ENCODE measurements at regions not wholly inside any gene's neighbourhood (a gene's known extent, or its start where the extent isn't known, plus 50 kb on each side); places are given as distances from the start of the nearest gene placed in this dataset.
A peak's percentile ranks its signal among the peaks of the same experiment; 100 is the strongest.
"Not testable (repeated sequence)": the region's sequence is repeated elsewhere in the genome, so short reads cannot be mapped to it uniquely, and the experiment has no call there.

DNA sequence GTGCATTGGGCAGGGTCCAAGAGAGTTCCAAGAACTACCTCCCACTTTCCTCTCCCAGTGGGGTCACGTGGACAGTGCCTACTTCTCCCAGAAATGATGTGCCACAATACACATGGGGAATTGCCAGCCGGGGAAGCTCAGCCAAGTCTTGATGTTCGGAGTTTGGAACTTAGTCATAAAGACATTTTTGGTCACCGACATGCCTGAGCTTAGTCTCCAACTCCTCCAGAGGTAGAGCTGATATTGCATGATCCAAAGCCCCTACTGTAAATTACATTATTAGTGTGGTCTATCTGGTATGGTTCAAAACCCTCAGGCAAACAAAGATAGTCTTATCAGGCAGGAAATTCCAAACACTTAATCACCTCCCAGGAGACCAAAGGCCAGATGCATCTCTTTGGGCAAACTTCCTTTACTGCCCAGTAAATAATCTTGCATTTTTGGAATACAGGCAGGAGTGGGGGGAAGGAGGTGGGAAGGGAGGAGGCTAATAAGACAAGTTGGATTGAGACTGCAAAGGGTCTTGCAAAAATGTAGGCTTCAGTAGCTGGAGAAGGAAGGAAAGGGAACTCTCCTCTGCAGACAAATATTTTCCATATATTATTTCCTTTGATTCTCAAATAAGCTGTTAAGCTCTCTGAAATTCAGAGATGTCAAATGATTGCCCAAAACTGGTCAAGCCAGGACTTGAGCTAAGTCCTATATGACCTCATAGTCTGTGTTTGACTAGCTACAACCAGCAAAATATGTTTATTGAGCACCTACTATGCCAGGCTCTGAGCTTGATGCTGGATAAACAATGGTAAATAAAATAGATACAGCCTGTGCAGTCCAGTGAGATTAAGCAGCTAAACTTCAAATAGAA is 99.4 kb downstream of the DRD1 start:
- DNase-seq: no peak

DNA sequence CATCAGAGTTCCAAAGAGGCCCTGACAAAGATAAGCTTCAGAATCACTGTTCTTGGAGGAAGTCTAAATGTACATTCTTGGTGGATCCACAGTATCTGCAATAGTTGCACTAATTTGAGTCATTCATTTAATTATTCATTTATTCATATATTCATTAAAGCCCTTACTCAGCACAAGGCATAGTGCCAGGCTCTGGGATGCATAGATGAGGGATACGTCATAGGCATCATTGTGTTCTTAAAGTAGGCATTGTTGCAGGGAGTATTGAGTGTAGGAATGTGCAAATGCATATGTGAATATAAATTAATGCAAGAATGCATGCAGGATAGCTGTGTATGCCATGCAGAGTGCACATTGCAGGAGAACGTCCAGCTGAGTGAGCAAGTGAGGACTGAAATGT is 100.7 kb downstream of the DRD1 start:
- DNase-seq: no peak

DNA sequence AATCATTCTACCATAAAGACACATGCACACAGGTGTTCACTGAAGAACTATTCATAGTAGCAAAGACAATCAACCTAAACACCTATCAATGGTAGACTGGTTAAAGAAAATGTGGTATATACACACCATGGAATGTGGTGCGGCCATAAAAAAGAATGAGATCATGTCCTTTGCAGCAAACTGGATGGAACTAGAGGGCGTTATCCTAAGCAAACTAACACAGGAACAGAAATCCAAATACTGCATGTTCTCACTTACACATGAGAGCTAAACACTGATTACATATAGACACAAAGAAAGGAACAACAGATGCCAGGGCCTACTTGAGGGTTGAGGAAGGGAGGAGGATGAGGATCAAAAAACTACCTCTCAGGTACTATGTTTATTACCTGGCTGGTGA is 103.8 kb downstream of the DRD1 start:
- DNase-seq: no peak

DNA sequence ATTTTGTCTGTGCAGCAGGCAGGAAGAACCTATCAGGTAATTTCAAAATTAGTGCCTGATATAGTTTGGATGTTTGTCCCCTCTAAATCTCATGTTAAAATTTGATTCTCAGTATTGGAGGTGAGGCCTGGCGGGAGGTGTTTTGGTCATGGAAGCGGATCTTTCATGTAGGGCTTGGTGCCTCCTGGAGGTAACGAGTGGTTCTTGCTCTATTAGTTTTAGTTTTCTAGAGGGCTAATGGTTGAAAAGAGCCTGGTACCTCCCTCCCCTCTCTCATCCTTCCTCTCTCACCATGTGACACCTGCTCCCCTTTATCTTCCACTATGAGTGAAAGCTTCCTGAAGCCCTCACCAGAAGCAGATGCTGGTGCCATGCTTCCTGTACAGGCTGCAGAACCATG is 106.3 kb downstream of the DRD1 start:
- DNase-seq: no peak

DNA sequence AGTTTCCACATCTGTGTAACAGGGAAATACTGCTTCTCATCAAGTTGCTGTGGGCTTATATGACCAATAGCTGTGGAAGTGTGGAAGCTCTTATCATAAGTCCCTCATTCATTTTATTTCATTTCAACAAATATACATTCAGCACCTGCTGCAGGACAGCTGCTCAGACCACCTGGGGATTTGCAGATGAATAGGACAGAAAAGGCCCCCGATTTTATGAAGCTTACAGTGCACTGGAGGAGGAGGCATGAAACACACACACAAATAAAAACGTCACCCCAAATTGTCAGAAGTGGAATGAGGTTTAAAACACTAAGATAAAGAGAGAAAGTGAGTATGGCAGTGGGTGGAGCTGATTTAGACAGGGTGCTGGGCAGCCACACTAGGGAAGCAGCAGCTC is 107.2 kb downstream of the DRD1 start:
- DNase-seq: no peak

DNA sequence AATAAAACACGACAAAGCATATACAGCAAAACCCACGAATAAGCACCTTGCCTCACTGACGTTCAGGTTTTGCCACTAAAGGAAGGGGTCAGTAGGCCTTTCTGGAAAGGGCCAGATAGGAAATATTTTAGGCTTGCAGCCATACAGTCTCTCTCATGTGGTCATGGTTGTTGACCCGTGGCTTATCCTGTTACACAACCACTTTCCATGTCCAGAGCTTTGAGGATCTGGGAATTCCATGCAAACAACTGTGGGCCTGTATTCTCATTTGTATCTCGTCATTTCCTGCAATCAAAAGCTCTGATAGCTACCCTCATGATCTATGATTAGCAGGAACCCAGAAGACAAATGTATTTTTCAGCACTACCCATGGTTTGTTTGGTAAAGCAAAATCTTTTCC is 108.3 kb downstream of the DRD1 start:
- DNase-seq: no peak

DNA sequence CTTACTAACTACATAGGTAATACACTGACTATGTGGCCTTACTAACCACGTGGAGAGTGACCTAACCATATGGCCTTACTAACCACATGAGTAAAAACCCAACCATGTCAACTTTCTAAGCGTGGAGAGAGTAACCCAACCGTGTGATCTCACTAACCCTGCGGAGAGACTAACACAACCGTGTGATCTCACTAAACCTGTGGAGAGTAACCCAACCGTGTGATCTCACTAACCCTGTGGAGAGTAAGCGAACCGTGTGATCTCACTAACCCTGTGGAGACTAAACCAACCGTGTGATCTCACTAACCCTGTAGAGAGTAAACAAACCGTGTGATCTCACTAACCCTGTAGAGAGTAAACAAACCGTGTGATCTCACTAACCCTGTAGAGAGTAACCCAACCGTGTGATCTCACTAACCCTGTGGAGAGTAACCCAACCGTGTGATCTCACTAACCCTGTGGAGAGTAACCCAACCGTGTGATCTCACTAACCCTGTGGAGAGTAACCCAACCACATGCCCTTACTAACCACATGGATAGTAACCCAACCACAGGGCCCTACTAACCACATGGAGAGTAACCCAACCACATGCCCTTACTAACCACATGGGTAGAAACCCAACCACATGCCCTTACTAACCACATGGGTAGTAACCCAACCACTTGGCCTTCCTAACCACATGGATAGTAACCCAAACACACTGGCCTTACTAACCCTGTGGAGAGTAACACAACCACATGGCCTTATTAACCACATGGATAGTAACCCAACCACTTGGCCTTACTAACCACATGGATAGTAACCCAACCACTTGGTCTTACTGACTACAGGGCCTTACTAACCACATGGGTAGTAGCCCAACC is 112.6 kb downstream of the DRD1 start:
- not testable (repeated sequence) for DNase-seq

DNA sequence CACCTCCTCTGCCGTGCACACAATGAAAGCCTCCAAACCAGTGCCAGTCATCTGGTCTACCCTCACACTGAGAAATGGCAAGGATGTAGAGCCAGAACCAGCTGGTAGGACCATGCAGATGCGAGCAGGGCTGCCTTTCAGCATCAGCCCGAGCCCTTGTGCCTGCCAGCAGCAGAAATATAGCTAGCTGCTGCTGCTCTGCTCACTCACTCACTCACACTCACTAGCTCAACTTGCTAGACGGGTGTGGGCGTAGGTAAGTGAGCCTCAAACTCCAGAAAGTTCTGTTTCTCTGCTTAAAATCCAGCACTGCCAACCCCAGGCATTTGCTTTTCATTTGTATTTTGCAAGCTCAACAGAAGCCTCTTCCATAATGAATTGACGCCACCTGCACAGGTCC is 114.0 kb downstream of the DRD1 start:
- DNase-seq: no peak

DNA sequence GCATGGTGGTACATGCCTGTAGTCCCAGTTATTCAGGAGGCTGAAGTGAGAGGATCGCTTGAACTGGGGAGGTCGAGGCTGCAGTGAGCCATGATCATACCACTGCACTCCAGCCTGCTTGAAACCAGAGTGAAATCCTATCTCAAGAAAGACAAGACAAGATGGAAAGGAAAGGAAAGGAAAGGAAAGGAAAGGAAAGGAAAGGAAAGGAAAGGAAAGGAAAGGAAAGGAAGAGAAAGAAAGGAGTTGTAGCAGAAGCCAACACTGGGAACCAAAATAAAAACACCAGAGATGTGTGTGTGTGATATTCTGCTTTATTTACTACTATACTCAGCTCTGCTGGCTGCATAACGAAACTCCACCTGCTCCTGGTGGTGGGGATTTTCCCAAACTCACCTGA is 115.3 kb downstream of the DRD1 start:
- no peak for DNase-seq

DNA sequence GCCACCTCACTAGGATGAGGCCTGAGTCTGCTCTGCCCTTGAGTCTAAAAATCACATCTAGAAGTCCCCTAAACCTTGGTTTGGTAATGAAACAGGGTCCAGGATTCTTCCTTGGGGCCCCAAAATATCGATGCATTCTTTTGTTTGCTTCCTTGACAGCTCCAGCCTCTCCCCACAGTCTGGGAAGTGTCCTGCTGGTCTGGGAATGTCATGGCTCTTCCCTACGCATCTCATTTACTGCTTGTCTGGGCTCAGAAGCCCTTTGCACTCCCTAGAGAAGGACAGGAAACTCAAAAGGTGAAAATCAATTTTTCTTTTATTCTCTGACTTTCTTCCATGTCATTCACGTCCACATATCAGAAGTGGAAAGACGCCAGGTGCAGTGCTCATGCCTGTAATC is 115.8 kb downstream of the DRD1 start:
- DNase-seq: no peak

DNA sequence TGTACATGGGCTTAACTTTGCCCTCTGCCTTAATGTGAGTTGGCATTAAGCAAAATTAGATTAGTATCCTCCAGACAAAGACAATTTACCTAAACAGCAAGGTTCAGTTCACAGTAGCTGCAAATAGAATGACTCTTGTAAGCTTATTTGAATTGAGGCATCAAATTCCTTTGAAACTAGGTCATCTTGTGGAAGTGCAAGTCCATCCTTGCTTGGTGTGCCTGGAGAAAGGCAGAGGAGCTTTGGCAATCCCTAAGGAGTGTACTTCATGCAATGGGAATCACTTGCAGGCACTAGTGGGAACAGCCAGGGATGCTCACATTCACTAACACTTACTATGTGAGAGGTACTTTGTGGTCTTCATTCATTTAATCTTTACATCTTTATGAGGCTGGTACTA is 118.3 kb downstream of the DRD1 start:
- DNase-seq: no peak

DNA sequence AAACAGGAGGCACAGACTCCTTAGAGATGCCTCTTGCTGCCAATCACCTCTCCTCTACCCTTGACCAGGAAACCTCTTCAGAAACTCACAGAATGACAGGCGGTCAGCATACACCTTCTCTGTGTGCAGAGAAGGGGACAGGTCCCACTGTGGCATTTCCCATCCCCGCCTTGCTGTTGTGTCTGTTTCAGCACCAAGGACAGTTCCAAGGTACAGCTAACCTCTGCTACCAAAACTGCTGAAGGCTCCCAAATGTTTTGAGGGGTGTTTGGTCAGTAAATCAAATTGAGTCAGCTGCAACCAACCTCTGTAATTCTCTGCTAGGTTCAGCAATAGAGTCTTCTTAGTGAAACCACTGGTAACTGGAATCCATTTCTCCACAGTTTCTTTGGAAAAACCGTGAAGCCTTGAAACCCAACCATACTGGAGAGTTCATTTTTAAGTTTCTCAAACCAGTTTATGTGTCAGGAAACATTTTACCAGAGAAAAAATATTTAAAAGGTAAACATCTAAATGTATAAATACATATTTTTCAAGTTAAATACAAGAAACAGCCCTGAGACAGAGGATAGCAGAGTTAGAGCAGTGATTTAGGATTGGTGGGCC is 122.0 kb downstream of the DRD1 start:
- DNase-seq: no peak

DNA sequence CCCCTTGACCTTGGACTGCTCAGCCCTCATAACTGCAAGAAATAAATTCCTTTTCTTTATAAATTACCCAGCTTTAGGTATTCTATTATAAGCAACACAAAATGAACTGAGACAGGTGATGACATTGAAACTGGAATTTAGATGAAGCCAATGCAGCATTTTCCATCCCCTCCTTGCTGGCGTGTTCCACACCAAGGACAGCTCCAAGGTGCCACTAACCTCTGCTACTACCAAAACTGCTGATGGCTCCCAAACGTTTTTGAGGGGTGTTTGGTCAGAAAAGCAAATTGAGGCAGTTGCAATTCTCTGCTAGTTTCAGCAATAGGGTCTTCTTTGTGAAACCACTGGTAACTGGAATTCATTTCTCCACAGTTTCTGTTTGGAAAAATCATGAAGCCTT is 124.8 kb downstream of the DRD1 start:
- no peak for DNase-seq

DNA sequence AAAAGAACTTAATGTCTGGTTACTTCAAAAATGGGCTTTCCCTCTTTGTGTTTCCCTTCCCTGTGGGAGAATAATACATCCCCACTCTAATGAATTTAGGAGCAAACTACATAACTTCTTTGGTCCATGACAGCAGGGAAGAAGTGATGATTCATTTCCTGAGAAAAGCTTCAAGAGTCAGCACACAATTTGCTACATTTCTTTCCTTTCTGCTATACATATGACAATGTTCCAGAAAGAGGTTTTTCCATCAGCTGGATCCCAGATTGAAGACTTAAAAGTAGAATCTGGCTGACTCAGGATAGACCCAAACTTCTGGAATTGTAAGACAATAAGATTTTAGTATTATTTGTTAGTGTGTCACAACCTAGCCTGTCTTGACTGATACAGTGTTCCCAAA is 126.1 kb downstream of the DRD1 start:
- no peak for DNase-seq

DNA sequence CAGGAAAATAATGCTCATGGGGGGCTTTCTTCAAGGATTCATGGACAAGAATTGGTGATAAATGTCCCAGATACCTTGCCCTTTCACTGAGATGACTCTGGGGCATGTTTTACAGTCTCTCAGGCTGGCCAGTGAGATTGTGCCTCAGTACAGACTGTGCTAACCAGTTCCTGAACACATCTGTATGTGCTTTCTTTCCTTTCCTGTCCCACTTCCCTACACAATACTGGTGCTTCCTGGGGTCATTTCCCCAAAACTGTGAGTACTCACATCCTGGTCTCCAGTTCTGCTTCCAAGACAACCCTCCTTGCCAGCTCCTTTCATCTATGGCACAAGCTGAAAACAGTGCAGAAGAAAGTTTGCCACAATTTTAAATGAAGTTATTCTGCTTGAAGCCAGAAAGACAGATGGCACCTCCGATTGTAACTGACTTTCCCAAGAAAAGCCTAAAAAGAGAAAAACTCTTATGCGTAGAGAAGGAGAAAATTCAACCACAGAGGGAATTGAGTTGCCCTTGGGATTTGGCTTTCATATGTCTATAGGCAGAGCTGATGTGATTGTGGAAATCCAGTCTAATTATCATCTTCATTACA is 134.7 kb downstream of the DRD1 start:
- no peak for DNase-seq

DNA sequence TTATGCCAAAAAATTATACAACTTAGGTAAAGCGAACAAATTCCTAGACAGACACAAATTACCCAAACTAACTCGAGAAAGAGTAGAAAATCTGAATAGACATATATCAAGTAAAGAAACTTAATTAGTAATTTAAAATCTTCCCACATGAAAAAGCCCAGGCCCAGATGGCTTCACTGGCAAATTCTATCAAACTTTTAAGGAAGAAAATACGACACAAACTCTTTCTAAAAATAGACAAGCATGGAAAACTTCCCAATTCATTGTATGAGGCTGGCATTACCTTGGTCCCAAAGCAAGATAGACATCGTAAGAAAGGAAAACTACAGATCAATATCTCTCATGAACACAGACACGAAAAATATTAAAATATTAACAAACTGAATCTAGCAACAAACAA is 135.3 kb downstream of the DRD1 start:
- no peak for DNase-seq

DNA sequence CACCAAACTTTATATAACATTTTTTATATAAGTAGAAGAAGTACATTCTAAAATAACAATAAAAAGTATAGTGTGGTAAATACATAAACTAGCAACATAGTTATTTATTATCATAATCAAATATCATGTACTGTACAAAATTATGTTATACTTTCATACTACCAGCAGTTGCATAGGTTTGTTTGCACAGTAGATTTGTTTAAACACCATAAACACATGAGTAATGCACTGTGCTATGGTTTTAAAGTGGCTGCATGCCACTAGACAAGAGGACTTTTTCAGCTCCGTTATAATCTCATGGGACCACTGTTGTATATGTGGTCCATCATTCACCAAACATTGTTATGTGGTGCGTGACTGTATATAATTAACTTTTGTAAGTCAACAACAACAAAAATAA is 137.6 kb downstream of the DRD1 start:
- DNase-seq: no peak

DNA sequence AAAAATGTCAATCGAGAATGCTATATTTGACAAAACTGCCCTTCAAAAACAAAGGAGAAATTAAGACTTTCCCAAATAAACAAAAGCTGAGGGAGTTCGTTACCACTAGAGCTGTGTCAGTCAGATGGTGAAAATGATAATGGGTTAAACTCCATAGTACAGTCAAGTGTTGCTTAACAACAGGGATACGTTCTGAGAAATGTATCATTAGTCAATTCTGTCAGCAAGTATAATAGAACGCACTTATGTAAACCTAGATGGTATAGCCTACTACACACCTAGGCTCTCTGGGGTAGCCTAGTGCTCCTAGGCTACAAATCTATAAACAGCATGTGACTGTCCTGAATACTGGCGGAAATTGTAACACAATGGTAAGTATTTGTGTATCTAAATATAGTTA is 138.7 kb downstream of the DRD1 start:
- DNase-seq: no peak

DNA sequence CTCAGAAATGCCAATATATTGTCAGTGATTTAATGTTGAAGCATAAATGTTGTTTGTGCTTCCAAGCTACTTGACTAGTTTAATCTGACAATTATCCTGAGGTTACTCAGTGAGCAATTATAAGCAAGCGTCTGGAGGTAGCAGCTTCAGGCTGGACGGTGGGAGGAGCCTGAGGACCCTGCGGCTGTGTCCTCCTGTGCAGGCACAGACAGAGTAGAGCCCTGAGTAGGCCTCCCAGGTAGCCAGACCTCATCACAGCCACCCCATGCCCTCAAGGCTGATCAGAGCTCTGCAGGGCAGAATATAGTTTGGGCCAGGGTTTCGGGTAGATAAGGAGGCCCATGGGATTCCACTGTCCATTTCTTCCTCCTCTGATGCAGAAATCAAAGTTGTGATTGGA is 153.6 kb downstream of the DRD1 start:
- no peak for DNase-seq

DNA sequence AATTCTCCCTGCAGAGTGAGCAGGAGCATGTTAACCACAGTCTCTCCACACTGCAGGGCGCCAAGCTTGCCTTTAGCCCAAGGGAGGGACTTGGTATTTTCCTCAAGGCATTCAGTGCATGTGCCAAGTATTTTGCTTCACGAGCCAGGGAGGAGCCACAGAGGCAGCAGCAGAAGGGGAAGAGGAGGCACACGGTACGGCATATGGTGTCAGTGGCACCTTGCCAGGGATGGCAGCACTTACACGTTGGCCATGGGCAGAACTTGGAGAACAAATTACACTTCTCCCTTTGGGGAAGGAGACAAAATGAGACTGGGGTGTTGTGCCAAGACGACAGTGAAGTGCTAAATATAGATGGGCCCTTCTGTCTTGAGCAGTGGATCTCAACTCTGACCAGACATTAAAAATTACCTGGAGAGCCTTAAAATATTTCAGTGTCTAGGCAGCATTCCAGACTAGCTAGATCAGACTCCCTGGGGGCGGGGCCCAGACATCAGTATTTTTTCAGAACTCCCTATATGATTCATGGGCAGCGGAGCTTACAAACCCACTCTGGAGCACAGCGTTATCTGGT is 155.8 kb downstream of the DRD1 start:
- peak; percentile 83 to 94 for DNase-seq

DNA sequence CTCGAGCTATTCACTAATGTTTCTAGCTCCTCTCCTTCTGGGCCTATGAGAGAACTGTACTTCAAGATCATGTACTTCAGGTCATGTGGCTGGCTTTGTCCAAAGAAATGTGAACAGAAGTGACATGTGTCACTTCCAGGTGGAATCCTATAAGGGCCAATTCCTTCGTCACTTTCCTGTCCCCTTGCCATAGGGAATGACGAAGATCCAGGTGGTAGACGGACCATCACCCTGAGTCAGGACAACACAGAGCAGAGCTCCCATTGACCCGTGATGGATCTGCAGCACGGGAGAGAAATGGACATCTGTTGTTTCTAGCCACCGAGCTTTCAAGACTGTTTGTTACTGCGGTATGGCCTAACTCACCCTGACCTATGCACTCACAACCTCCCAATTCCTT is 157.0 kb downstream of the DRD1 start:
- no peak for DNase-seq

DNA sequence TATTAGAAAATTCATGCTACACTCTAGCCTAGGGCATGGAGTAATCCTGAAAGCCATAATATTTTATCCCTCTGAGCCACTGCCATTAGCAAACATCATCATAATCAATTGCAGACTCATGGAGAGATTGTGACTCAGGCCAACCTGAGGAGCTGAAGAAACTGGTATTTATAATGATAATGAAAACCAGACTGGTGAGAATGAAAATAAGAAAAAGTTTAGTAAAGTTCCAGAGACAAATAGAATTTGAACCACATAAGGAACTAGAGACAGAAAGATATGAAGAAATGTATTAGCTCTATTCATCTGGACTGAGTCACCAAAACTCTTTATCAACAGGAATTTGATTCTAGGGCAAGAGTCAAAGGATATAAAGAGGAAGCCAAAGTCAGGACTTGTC is 158.7 kb downstream of the DRD1 start:
- no peak for DNase-seq

DNA sequence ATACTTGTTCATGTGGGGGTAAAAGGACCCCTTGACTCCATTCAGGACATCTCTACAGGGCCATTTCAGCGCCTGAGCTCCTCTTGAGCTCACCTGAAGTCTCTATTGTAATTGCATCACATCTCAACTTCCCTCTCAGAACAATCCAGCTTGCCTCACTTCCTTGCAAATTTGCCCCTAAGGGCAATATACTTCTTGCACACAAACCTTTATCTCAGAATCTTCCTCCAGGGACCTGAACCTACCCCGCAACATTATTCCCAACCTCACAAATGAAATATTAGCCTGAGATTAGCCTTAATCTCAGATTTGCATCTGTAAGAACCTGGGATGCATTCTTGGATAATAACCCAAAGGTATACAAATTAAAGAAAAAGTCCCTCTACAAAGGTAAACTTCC is 159.2 kb downstream of the DRD1 start:
- no peak for DNase-seq
